Psoas muscle (tissue), 7 donors: ENCODE measurements at regions not wholly inside any gene's neighbourhood (a gene's known extent, or its start where the extent isn't known, plus 50 kb on each side); places are given as distances from the start of the nearest gene placed in this dataset.

Experiments used
- ATAC-seq, 4 donors: fragments of 200-7000 bp; cut with Tn5 transposase; one replicate each; pipeline ENCODE4 v1.9.1; 2020; ENCODE audit warnings: moderate library complexity in 3 of 4, mild to moderate bottlenecking in 2 of 4
- DNase-seq, 2 donors: peaks; one replicate each; pipeline ENCODE4 v3.0.0-alpha.2; 2020
- H3K27ac ChIP-seq: fragments of 200-600 bp; one replicate; pipeline ENCODE4 v1.8.0; 2022
- H3K27me3 ChIP-seq, 3 donors: fragments of 200-600 bp in 1 of 3; one replicate each; pipeline versions ENCODE4 v1.6.1 to v1.8.0; 2013 to 2022; ENCODE audit warnings: low read length in 2 of 3, mild to moderate bottlenecking in 2 of 3, moderate library complexity in 1 of 3; ENCODE audit not compliant: insufficient read depth in 3 of 3
- H3K36me3 ChIP-seq, 2 donors: fragments of 200-600 bp in 1 of 2; one replicate each; pipeline versions ENCODE4 v1.6.1 to v1.8.0; 2013 to 2022; ENCODE audit warnings: low read depth in 1 of 2, mild to moderate bottlenecking in 1 of 2, moderate library complexity in 1 of 2; ENCODE audit not compliant: insufficient read depth in 1 of 2
- H3K4me1 ChIP-seq: fragments of 200-600 bp; one replicate; pipeline ENCODE4 v1.8.0; 2022
- H3K4me3 ChIP-seq: fragments of 200-600 bp; one replicate; pipeline ENCODE4 v1.8.0; 2022; ENCODE audit warnings: mild to moderate bottlenecking
- H3K9me3 ChIP-seq: fragments of 200-600 bp; one replicate; pipeline ENCODE4 v1.8.0; 2022
- CTCF ChIP-seq: fragments of 200-600 bp; IDR thresholded peaks from one replicate; pipeline ENCODE4 v1.8.0; 2022; ENCODE audit warnings: antibody characterized with exemption
- WGBS, 3 donors: extraction: QIAGEN DNeasy Blood & Tissue Kit; methylation state at CpG; one replicate each; pipeline versions ENCODE4 v1.1.6 to v1.1.7; 2013; 5-methylcytosine and 5-hydroxymethylcytosine counted together
- intact Hi-C, 2 donors: fragments of 100-400 bp; cut with DNase I; formaldehyde crosslinking; loops; one replicate each; pipeline versions ENCODE4 v1.11.0 to v1.14.2; 2022
- donor health status: healthy with polysubstance abuse.
- donor health status: DM: no; HTN: no; CAD: no; lungs with moderate emphysema.
- donor health status: Bipolar disorder and iron deficiency.
- donor health status: healthy.
- donor health status: DM: yes; HTN: yes; CAD: no.
- donor health status: DM: no; HTN: no; CAD: no.
- donor health status: DM: yes; HTN: yes; CAD: no.

DNA sequence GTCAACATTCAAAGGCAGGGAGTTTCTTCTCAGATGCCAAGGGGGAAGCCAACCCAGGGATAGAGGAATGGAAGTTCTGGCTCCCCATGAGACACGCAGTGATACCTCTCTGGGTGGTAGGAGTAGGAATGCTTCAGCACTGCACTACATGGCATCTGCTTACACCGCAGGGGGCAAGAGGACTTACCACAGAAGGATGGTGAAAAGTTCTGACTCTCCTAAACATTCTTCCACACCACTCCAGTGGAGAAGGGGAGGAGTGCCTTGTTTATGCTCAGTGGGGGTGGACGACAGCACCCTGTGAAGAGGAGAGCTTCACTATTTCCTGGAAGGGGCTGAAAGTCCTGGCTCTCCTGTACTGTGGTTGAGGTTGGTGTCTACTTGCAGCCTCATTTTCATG is 1011.3 kb upstream of the WWC1 start:
- intact Hi-C loops = no loop called here
- no peak overlapping the region for H3K27ac ChIP-seq
- no peaks in the 10 kb centered on the region for H3K27me3 ChIP-seq
- H3K4me1 ChIP-seq = no peaks in the 10 kb centered on the region
- no peaks in the 10 kb centered on the region for H3K9me3 ChIP-seq
- TF ChIP-seq CTCF = no peak
- ATAC-seq = no peak
- no peak overlapping the region for H3K4me3 ChIP-seq
- 88 to 90% (median 89%) methylated on average over 3 of the region's 3 CpGs for WGBS, 3 donors
- no peak for DNase-seq
- no peaks in the 10 kb centered on the region for H3K36me3 ChIP-seq

GRCh38 chr5:167281925-167282324 is 1009.5 kb upstream of the WWC1 start:
- WGBS, 3 donors = 84 to 93% (median 87%) methylated on average over 3 of the region's 3 CpGs
- no peak for TF ChIP-seq CTCF
- intact Hi-C loops = no loop called here
- no peak for DNase-seq
- no peak overlapping the region for H3K27ac ChIP-seq
- no peak overlapping the region for H3K4me3 ChIP-seq
- no peak for ATAC-seq
- no peaks in the 10 kb centered on the region for H3K9me3 ChIP-seq
- H3K27me3 ChIP-seq = no peaks in the 10 kb centered on the region
- no peaks in the 10 kb centered on the region for H3K36me3 ChIP-seq
- H3K4me1 ChIP-seq = no peaks in the 10 kb centered on the region

DNA sequence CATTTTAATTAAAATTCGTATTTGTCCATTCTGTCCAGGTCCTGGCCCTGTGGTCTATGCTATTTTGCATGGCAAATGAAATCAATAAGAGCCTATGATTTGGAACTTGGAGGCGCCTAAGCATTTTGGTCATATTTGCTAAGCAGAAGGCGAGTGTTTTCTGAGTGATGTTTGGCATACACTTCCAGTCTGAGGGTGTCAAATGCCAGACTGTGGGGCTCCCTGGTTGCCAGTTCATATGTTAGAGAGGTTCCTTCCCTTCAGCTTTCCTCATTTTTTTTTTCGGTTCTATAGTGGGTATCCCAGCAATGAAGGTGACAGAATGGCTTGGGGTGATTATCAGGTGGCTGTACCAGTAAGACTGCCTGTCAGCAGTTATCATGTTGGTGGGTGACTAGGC is 1007.8 kb upstream of the WWC1 start:
- Histone ChIP-seq H3K27me3 (no peaks in the 10 kb centered on the region), H3K9me3 (no peaks in the 10 kb centered on the region), H3K4me3 (no peak overlapping the region), H3K27ac (no peak overlapping the region), H3K4me1 (no peaks in the 10 kb centered on the region), H3K36me3 (no peaks in the 10 kb centered on the region)
- ATAC-seq = no peak
- TF ChIP-seq CTCF = no peak
- intact Hi-C loops = no loop called here
- WGBS, 3 donors = 74 to 80% (median 75%) methylated on average over 4 of the region's 4 CpGs
- DNase-seq = no peak

- ATAC-seq (no peak), DNase-seq (no peak)
- Histone ChIP-seq H3K4me3 (no peak overlapping the region), H3K36me3 (no peaks in the 10 kb centered on the region), H3K9me3 (no peaks in the 10 kb centered on the region), H3K27ac (no peak overlapping the region), H3K27me3 (no peaks in the 10 kb centered on the region), H3K4me1 (no peaks in the 10 kb centered on the region)
- intact Hi-C loops = no loop called here
- WGBS, 3 donors = 92% methylated on average over 6 of the region's 6 CpGs
- no peak for TF ChIP-seq CTCF
Observed at GRCh38 chr5:167284222-167284890, 1007.1 kb upstream of the WWC1 start.

- no peak overlapping the region for H3K27ac ChIP-seq
- DNase-seq (no peak), ATAC-seq (no peak)
- no peaks in the 10 kb centered on the region for H3K27me3 ChIP-seq
- no peaks in the 10 kb centered on the region for H3K36me3 ChIP-seq
- 66 to 71% (median 70%) methylated on average over 5 of the region's 5 CpGs for WGBS, 3 donors
- no peak for TF ChIP-seq CTCF
- H3K4me1 ChIP-seq = no peaks in the 10 kb centered on the region
- H3K9me3 ChIP-seq = no peaks in the 10 kb centered on the region
- no peak overlapping the region for H3K4me3 ChIP-seq
- intact Hi-C loops = no loop called here
Observed at GRCh38 chr5:167285591-167285990, 1005.9 kb upstream of the WWC1 start.
